Stomach smooth muscle (tissue), 2 donors: ENCODE measurements at regions not wholly inside any gene's neighbourhood (a gene's known extent, or its start where the extent isn't known, plus 50 kb on each side); places are given as distances from the start of the nearest gene placed in this dataset.

ENCODE experiments used
- H3K27ac ChIP-seq: one replicate; pipeline ENCODE4 v1.7.0; 2013; ENCODE audit warnings: mild to moderate bottlenecking, low read length, inconsistent platforms
- H3K27me3 ChIP-seq, 2 donors: one replicate each; pipeline ENCODE4 v1.7.0; 2013; ENCODE audit warnings: low read length in 2 of 2; ENCODE audit not compliant: insufficient read depth in 2 of 2, control insufficient read depth in 1 of 2
- H3K36me3 ChIP-seq, 2 donors: one replicate each; pipeline ENCODE4 v1.7.0; 2013; ENCODE audit warnings: low read length in 2 of 2; ENCODE audit not compliant: control insufficient read depth in 2 of 2, insufficient read depth in 2 of 2
- H3K4me1 ChIP-seq: one replicate; pipeline ENCODE4 v1.7.0; 2013; ENCODE audit warnings: low read length; ENCODE audit not compliant: control insufficient read depth, insufficient read depth
- H3K4me3 ChIP-seq, 2 donors: one replicate each; pipeline ENCODE4 v1.7.0; 2013; ENCODE audit warnings: low read length in 2 of 2
- H3K9ac ChIP-seq, 2 donors: one replicate each; pipeline ENCODE4 v1.7.0; 2013; ENCODE audit warnings: low read length in 2 of 2, mild to moderate bottlenecking in 1 of 2
- H3K9me3 ChIP-seq, 2 donors: one replicate each; pipeline ENCODE4 v1.7.0; 2013; ENCODE audit warnings: low read length in 2 of 2; ENCODE audit not compliant: control insufficient read depth in 2 of 2
- donor health status: healthy.
- donor health status: Pancreatic carcinoma.

- Histone ChIP-seq H3K9ac (no peak overlapping the region), H3K27me3 (peaks cover 0 to 2% of the 10 kb centered on the region in 2 donors), H3K4me3 (no peak overlapping the region), H3K4me1 (peaks cover 14% of the 10 kb centered on the region), H3K36me3 (no peaks in the 10 kb centered on the region), H3K27ac (no peak overlapping the region), H3K9me3 (peaks cover 0 to 3% of the 10 kb centered on the region in 2 donors)
These were observed 343.1 kb downstream of the C16orf95 start for GRCh38 chr16:86974120-86974519.

GRCh38 chr16:86975445-86975844, 341.7 kb downstream of the C16orf95 start:
- Histone ChIP-seq H3K27ac (no peak overlapping the region), H3K9ac (no peak overlapping the region), H3K4me1 (peaks cover 14% of the 10 kb centered on the region), H3K36me3 (no peaks in the 10 kb centered on the region), H3K4me3 (no peak overlapping the region), H3K27me3 (no peaks in the 10 kb centered on the region), H3K9me3 (no peaks in the 10 kb centered on the region)

- Histone ChIP-seq H3K27ac (no peak overlapping the region), H3K4me3 (no peak overlapping the region), H3K9ac (no peak overlapping the region), H3K9me3 (no peaks in the 10 kb centered on the region), H3K4me1 (peaks cover 9% of the 10 kb centered on the region), H3K36me3 (no peaks in the 10 kb centered on the region), H3K27me3 (no peaks in the 10 kb centered on the region)
These were observed 340.0 kb downstream of the C16orf95 start for GRCh38 chr16:86977076-86977676.

- no peaks in the 10 kb centered on the region for H3K36me3 ChIP-seq
- H3K4me1 ChIP-seq: peaks cover 9% of the 10 kb centered on the region
- H3K27ac ChIP-seq: no peak overlapping the region
These were observed 338.7 kb downstream of the C16orf95 start for GRCh38 chr16:86978445-86979030.

GRCh38 chr16:86979061-86979460, 338.1 kb downstream of the C16orf95 start:
- peaks cover 9% of the 10 kb centered on the region for H3K4me1 ChIP-seq
- no peak overlapping the region for H3K4me3 ChIP-seq
- H3K9ac ChIP-seq: no peak overlapping the region
- no peaks in the 10 kb centered on the region for H3K27me3 ChIP-seq
- no peaks in the 10 kb centered on the region for H3K9me3 ChIP-seq
- H3K27ac ChIP-seq: no peak overlapping the region
- H3K36me3 ChIP-seq: no peaks in the 10 kb centered on the region

More at GRCh38 chr16:86978445-86979030, 338.7 kb downstream of the C16orf95 start:
- H3K9me3 ChIP-seq: no peaks in the 10 kb centered on the region
- no peak overlapping the region for H3K9ac ChIP-seq
- no peak overlapping the region for H3K4me3 ChIP-seq
- no peaks in the 10 kb centered on the region for H3K27me3 ChIP-seq

- no peaks in the 10 kb centered on the region for H3K27me3 ChIP-seq
- no peak overlapping the region for H3K27ac ChIP-seq
- H3K36me3 ChIP-seq: no peaks in the 10 kb centered on the region
- H3K4me3 ChIP-seq: no peak overlapping the region
- H3K4me1 ChIP-seq: peaks cover 16% of the 10 kb centered on the region
- H3K9ac ChIP-seq: no peak overlapping the region
- no peaks in the 10 kb centered on the region for H3K9me3 ChIP-seq
These were observed 337.1 kb downstream of the C16orf95 start for GRCh38 chr16:86979984-86980553.

- H3K27ac ChIP-seq: no peak overlapping the region
- H3K9ac ChIP-seq: no peak overlapping the region
- no peaks in the 10 kb centered on the region for H3K36me3 ChIP-seq
- no peaks in the 10 kb centered on the region for H3K27me3 ChIP-seq
- no peak overlapping the region for H3K4me3 ChIP-seq
- peaks cover 19% of the 10 kb centered on the region for H3K4me1 ChIP-seq
- H3K9me3 ChIP-seq: no peaks in the 10 kb centered on the region
These were observed 336.5 kb downstream of the C16orf95 start for GRCh38 chr16:86980644-86981043.

GRCh38 chr16:86982347-86982596, 334.9 kb downstream of the C16orf95 start:
- H3K4me3 ChIP-seq: no peak overlapping the region
- no peaks in the 10 kb centered on the region for H3K27me3 ChIP-seq
- H3K9ac ChIP-seq: no peak overlapping the region
- no peaks in the 10 kb centered on the region for H3K36me3 ChIP-seq
- H3K9me3 ChIP-seq: no peaks in the 10 kb centered on the region
- H3K27ac ChIP-seq: no peak overlapping the region
- H3K4me1 ChIP-seq: peaks cover 18% of the 10 kb centered on the region

GRCh38 chr16:86982912-86983311, 334.3 kb downstream of the C16orf95 start:
- no peaks in the 10 kb centered on the region for H3K9me3 ChIP-seq
- H3K36me3 ChIP-seq: no peaks in the 10 kb centered on the region
- no peaks in the 10 kb centered on the region for H3K27me3 ChIP-seq
- no peak overlapping the region for H3K9ac ChIP-seq
- no peak overlapping the region for H3K27ac ChIP-seq
- H3K4me1 ChIP-seq: peaks cover 18% of the 10 kb centered on the region
- H3K4me3 ChIP-seq: no peak overlapping the region

GRCh38 chr16:86983621-86984020, 333.6 kb downstream of the C16orf95 start:
- peaks cover 18% of the 10 kb centered on the region for H3K4me1 ChIP-seq
- H3K27ac ChIP-seq: no peak overlapping the region
- no peak overlapping the region for H3K4me3 ChIP-seq
- no peaks in the 10 kb centered on the region for H3K27me3 ChIP-seq
- no peaks in the 10 kb centered on the region for H3K36me3 ChIP-seq
- H3K9ac ChIP-seq: no peak overlapping the region
- H3K9me3 ChIP-seq: no peaks in the 10 kb centered on the region

- no peak overlapping the region for H3K27ac ChIP-seq
- no peak overlapping the region for H3K9ac ChIP-seq
- no peaks in the 10 kb centered on the region for H3K9me3 ChIP-seq
- no peak overlapping the region for H3K4me3 ChIP-seq
- peaks cover 24% of the 10 kb centered on the region for H3K4me1 ChIP-seq
- no peaks in the 10 kb centered on the region for H3K36me3 ChIP-seq
- H3K27me3 ChIP-seq: no peaks in the 10 kb centered on the region
These were observed 332.8 kb downstream of the C16orf95 start for GRCh38 chr16:86984343-86984742.
